SW 1271 (cell line): ENCODE measurements at regions not wholly inside any gene's neighbourhood (a gene's known extent, or its start where the extent isn't known, plus 50 kb on each side); places are given as distances from the start of the nearest gene placed in this dataset.

Experiments used
- DNase-seq, 2 experiments: peaks; one replicate each; lab custom pipeline; 2025; lab: John Stamatoyannopoulos, UW

DNA sequence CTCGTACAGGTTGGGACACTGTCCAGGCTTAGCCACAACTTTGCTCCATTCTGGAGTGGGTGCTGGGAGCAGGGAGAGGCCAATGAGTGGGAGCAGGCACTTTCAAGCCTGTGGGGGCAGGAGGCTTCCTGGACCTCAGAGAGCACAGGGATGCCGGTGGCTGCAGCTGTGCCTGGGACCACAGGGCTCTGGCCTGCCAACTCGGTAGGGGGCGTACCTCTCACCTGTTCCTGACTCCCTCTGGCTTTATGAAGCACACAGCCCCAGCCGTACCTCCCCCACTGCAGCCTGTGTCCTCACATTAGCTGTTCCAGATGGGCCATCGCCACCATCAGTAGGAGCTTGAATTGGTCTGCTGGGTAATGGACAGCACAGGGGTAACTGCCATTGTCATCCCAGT, 278.7 kb upstream of the KLHL1 start:
- no peak for DNase-seq

DNA sequence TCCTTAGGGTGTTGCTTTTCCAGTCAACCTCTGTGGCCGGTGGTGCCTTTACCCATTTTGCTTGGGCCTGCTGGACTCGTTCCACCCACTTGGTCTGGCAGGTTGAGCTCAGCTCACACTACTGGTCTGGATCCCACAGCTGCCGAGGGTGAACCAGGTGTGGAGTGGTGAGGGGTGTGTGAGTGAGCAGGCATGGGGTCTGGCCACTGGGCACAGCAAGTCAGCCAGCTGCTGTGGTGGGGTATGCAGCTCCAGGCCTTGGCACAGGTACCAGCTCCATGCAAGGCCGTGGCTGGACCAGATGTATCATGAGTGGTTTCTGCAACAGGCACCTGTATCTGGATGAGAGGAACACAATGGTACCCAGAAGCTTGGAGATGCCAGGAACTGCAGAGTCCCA, 277.6 kb upstream of the KLHL1 start:
- no peak for DNase-seq

DNA sequence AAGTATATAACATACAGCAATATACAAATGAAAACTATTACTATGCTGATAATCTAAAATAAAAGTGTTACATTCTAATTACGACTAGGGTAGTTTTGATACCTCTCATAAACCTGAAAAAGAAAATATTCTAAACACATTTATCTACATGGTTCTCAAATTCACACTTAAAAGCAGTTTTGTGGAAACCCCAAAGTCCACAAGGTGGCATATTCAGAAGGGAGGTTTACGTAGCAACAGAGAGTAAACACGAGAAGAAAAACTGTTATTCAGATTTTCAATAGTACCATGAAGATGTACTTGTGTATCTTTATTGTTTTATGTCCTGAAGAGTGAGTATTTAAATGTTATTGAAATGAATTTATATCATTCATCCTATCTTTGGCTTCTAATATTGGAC, 275.9 kb upstream of the KLHL1 start:
- DNase-seq = no peak

DNA sequence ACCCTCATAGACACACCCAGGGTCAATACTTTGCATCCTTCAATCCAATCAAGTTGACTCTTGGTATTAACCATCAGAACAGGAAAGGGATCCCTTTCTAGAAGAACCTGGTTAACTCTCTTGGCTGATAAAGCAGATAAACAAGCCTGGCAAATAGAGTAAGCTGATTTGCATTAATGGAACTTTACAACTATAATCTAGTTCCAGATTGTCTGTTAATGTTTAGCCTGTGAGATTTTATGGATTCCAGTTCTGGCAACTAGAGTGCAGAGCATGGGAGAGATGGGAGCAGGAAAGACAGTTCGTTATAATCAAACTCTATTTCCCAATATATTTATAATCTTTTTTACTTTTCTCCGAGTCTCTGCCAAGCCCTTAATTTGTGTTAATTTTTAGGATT, 272.6 kb upstream of the KLHL1 start:
- no peak for DNase-seq

DNA sequence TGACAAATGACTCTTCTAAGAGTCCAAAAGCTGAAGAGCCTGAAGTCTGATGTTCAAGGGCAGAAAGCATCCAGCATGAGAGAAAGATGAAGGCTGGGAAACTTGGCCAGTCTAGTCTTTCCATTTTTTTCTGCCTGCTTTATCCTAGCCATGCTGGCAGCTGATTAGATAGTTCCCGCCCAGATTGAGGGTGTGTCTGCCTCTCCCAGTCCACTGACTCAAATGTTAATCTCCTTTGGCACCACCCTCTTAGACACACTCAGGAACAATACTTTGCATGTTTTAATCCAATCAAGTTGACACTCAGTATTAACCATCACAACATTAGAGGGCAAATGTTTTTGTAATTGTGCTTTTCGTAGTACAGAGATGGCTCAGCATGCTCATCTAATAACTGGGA, 267.5 kb upstream of the KLHL1 start:
- no peak for DNase-seq

DNA sequence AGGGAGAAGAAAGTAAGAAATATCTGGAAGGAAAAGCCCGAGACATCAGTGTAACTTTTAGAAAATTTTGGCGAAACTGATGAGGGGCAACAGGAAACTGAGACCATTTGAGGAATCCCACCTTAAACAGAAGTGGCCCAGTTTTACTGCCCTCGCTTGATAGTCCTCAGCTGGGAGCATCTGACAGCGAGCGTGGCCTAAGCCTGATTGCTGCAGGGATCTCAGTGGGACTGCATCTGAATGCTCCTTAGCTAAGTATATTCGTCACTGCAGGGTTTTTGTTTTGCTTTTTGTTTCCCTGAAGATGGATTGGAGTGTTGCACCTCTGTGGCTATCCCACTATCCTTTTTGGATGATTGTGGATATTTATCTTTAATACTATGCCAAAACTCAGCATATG, 262.7 kb upstream of the KLHL1 start:
- DNase-seq = no peak

DNA sequence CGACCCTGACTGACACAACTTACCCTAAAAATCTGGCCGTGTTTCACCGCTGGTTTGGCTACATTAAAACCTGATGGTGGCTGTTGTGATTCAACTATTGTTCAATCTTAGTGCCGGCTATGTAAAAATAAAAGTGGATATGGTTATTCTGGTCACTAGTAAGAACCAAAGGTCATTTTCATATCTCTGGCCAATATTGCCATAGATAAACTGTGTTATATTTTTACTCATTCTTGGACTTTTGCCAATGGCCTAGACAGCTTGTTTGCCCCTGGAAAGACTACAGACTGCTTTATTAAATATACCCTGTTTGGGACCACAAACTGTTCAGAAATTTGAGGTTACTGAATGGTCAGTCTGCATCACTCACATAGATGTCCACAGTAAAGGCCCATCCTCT, 258.5 kb upstream of the KLHL1 start:
- no peak for DNase-seq

DNA sequence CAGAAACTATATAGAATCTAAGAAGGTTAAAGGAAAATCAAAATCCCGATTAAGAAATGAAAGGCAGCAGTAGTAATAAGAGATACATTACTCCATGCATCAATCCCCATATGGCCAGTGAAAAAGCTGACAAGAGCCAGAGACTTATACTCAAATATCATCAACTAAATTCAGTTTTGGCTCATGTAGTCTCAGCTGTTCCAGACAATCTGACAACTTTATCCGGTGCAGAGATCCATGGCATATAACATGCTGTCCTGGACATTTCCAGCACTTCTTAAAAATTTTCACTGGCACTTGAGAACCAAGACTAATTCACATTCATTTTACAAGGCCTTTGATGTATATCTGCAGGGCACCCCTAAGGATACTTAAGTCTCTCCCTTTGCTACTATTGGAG, 255.7 kb upstream of the KLHL1 start:
- no peak for DNase-seq

DNA sequence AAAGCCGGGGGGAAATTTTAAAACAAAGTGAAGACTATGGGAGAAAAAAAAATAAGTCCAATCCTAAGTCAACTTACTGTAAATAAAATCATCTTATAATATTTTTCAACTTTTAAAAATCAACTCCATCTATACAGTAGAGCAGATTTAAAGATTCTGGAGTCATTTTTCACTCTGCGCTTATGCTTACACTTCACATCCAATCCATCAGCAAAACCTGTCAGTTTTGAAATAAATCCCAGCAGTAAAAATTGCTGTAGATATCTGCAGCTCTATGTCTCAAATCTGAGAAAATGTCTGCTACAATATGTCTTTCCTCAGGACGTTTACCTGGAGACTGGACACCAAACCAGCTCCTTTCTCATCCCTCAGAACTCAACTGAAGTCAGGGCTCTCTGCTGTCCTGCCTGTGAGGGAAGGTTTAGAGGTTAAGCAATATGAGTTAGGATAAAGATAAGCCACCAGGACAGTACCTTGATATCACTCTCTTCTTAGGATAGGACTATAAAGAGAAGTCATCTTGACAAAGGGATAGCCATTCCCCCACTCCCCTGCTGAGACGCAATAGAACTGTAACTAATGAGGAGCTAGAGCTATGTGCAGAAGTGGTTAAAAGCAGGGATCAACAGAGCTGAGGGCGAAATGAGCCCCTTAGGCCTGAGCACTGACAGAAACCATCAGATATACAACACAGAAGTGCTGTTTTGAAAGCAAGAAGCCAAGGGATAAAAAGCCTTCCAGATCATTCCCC, 254.7 kb upstream of the KLHL1 start:
- DNase-seq = no peak

DNA sequence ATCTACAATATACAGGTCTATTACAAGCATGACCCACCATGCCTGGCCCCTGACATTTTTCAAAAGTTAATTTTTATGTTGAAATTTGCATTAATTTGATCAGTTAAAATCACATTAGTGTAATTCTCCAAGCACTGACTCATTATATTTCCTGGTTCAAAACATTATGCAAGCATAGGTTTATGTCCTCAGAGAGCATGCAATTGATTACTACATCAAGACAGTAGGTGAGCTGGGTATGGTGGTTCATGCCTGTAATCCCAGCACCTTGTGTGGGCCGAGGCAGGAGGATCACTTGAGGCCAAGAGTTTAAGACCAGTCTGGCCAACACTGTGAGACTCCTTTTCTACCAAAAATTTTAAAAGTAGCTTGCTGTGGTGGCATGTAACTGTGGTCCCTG, 248.8 kb upstream of the KLHL1 start:
- no peak for DNase-seq

DNA sequence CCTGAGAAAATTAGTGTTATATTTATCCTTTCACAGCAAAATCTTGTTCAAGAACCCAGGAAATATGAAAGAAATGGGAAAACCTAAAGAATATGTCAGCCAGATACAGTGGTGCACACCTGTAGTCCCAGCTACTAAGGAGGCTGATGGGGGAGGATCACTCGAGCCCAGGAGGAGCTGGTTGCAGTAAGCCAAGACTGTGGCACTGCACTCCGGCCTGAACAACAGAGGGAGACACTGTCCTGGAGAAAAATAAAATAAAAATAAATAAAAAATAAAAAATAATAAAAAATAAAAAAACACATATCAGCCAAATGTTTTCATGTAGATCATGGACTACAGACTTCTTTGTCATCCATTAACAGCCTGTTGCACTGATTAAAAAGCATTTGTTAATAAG, 244.8 kb upstream of the KLHL1 start:
- peak in 1 of 2 experiments; percentile 5 for DNase-seq

DNA sequence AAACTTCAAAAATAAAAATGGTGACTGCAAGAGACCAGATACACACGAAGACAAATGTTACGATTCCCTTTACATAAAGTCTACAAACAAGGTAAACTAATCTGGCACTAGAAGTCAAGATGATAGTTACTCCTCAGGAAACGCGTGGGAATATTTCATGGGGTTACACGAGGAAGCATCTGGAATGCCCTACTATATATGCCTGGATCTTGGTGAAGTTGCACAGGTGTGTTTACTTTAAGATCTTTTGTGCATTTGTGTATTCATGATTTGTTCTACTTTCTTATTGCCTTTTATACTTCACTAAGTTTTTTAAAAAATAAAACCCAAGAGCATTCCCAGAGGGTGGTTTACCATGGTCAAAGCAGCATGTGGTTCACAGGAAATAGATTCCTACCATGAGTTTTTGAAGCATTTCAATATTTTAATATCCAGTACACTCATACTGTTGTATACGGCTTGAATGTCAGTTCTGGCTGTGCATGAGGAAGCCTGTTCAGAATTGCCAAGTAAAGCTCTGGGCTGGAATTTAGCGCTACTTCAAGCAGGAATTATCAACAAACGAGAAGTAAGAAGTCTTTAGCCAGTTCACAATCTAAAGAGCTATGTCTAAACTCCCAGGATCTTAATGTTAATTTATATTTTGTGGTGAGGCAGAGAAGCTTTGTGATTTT, 239.8 kb upstream of the KLHL1 start:
- DNase-seq = no peak

DNA sequence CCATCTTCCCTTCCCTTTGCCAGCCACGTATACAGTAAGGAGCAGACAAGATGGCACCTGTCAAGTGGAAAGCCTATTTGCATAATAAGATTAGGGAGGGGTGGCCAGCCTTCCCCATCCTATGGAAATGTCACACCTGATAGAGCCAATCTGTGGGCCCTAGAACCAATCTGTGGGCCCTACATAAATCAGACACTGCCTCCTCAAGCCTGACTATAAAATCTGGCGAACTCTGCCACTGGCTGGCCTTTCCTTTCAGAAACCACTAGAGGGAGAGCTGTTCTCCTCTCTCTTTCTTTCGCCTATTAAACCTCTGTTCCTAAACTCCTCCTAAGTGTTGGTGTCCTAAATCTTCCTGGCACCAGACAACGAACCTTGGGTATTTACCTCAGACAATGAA, 231.5 kb upstream of the KLHL1 start:
- peak; percentile 6 to 22 for DNase-seq

DNA sequence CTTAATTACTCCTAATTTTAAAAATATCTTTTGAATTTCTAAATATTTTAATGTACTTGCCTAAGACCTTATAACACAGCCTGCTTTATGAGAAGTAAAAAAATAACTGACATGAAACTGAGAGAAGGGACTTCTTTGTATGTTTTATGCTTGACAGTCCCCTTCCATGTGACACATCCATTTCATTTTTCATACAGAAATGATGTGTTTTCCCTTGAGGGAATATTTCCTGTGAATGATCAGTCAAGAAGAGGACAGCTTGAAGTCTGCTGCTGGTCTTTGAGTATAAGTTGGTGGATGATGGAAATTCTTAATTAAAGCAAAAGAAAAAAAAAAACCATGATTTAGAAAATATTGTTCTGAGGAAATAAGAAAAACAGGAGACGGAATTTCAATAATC, 230.4 kb upstream of the KLHL1 start:
- DNase-seq = no peak

DNA sequence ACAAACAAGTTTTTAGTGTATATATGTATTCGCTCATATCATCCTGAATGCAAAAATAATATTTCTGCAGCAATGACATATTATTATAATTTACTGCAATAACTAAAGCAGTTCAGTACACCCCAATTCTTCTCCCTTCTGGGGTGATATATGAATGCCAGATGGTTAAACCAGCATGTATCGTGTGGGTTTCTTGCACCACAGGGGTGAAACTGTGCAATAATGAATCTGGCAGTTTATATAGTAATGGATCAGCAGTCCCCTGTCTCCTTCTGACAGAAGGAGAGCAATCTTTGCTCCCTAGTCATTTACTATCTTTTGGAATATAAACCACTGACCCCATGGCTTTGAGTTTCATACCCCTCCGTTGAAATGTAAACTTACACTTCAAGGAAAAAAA, 228.6 kb upstream of the KLHL1 start:
- DNase-seq = no peak

DNA sequence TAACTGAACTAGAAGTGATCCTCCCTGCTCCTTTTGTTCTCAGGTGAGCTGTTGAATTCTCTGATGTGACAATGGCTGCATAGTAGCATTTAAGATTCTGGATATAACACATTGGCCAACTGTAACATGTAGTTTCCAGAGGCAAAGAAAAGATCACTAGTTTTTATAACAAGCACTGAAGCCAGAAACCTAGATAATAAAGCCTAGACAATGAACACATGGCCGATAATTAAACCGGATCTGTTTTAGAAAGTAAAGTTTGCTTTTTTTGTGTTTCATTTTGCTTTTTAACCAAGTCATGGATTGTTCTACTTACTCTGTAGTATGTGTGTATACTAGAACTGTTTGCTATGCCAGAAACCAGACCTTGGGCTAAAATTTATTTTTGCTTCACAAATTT, 225.5 kb upstream of the KLHL1 start:
- DNase-seq = no peak

DNA sequence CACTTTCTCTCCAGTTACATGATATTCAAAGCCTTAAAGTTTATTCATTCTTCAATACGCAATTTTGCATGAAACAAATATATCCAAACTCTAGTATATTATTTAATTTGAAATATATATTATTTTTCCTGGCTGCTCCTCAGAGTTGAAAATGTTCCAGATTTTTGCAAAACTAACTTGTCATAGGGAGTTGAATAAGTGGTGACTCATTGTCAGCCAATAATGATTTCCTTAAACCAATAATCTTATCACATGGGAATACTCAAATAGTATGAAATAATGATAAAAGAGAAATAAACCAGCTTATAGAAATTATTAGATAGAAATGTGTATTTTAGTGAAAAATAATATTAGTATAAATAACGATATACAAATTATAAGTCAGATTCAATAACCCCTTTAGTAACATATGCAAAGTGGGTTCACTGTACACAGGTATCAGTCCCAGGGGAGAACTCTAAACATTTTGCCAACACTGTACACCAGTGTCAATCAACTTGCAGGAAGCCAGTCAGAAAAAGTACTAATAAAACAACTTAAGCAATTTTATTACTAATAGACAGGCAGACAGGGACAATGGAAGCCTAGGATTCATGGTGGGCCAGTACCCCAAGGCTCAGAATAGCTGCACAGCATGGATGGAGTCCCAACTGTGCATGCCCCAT, 222.6 kb upstream of the KLHL1 start:
- DNase-seq = no peak

DNA sequence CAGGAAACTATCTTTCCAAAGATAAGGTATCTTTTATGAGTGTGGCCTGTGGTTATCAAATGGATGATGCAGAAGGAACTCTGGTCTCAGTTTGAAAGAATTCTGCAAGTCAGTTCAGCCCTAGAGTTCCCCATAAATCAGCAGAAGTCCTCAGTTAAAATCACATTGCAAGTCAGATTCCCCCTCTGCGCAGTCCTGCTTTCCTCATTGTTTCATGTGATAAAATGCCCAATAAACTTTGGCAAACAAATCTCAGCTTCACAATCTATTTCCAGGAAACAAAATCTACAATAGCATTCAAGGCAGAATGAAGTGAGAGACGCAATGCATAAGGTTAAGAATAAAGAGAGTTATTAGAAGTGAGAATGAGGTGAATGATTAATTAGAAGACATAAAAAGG, 216.3 kb upstream of the KLHL1 start:
- DNase-seq = no peak

DNA sequence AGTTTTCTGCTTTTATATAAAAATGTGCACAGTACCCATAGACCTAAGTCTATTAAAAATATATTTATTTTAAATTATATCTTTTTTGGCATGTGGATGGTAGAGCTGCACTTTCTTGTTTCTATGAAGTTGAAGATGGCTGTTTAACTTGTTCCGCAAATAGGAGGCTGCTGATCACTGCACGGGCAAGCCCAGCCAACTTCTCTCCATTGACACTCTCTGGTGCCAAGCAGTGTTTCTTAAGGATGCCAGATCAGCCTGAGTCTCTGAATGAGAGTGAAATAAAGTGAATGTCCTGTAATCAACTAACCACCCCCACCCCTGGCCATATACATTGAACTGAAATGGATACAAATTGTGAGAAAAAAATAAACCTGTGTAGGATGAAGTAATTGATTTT, 202.9 kb upstream of the KLHL1 start:
- no peak for DNase-seq

DNA sequence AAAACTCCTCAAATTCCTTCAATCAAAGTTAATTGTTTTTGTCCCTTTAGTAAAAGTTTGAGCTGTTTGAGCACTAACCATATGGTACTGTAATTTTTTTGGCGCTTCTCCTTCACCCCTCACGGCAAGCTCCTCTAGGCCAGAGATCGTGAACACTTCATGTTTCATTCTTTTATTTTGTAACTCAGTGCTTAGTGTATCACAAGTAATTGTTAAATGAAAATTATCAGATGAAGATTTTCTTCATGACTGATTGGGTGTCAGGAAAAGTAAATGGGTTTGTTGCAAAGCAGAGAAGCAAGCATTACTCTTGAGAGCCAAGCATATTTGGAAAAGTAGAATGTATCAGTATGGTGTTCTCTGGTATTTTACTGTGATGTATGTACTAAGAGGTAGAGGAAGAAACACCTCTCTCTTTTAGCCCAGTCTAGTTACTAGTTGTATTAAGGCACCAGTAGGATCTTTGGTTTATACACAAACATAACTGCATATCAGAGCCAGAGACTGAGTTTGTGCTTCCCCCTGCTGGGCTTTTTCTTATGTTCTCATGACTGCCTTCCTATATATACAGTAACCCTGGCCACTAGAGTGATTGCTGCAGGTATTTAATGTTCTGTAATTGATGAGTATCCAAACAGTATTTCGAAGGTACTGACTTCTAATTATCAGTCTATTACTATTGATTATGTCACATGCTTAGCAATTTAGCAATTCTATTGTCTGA, 202.3 kb upstream of the KLHL1 start:
- DNase-seq = peak; percentile 6 to 59

DNA sequence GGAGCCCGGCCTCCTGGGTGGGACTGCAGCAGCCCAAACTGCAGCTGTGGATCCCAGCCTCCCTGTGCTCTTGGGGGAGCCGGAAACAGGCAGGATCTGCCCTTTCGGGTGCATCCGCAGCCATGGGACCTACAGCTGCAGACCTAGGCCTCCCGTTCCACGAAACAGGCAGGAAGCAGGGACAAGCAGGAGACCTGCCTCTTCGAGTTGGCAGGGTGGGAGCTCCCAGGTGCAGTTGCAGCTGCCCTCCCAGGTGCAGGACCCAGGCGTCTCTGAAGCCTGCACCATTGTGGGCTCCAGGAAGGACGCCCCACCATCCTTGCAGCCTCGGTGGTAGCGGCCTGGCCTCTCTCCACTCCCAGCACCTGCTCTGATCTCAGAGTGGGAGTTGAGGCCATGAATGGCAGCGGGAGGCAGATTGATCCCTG, 189.0 kb upstream of the KLHL1 start:
- DNase-seq = no peak

DNA sequence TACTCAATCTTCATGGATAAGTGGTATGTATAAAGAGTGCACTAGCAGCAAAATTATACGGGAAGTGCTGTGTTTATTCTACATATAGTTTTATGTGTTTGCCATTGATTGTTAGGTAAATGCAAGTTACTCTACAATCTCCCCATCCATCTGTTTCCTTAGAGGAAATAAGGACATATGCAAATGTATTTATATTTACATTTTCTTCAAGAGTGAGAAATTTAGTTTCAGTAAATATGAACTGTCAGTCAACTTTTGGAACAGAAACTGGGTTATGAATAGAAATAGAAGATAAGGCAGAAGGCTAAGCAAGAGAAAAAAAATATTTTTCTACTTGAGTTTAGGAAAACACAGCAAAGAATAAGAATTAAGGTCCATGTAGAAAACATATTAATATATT, 176.1 kb upstream of the KLHL1 start:
- no peak for DNase-seq

DNA sequence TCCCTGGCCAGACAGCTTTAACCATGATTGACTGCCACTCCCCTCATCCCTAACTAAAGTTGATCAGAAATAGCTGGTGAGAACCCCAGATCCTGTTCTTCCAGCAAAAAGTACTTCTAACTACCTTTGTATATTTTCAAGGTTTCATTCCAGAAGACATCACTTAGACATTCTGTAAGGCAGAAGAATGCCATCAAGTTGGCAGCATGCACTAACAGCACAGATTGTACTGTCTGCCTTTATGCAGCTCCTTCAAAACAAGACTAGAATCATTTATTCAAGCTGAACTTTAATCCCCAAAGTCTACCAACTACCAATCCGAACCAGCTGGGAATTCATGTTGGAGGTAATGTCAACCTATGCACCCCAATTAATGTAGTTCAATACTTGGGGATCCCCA, 167.6 kb upstream of the KLHL1 start:
- DNase-seq = no peak
